Hepatocyte (in vitro differentiated cells): ENCODE measurements at regions not wholly inside any gene's neighbourhood (a gene's known extent, or its start where the extent isn't known, plus 50 kb on each side); places are given as distances from the start of the nearest gene placed in this dataset.
A peak's percentile ranks its signal among the peaks of the same experiment; 100 is the strongest.

Experiments
- DNase-seq: peaks from one replicate; pipeline ENCODE4 v3.0.0-alpha.2; 2016; ENCODE audit warnings: low spot score
- H2AFZ ChIP-seq: fragments of 200-600 bp; sonication (generic); 2 replicates; pipeline ENCODE4 v1.6.0; 2016; ENCODE audit warnings: antibody characterized with exemption, mild to moderate bottlenecking
- H3K27ac ChIP-seq: fragments of 200-600 bp; sonication (generic); 2 replicates; pipeline ENCODE4 v1.5.1; 2016; ENCODE audit warnings: mild to moderate bottlenecking
- H3K27me3 ChIP-seq: fragments of 200-600 bp; sonication (generic); 2 replicates; pipeline ENCODE4 v1.6.1; 2016
- H3K36me3 ChIP-seq: fragments of 200-600 bp; sonication (generic); replicated peaks from 2 replicates; pipeline ENCODE4 v1.5.1; 2016; ENCODE audit warnings: low read depth; ENCODE audit not compliant: insufficient read depth
- H3K4me1 ChIP-seq: fragments of 200-600 bp; sonication (generic); 2 replicates; pipeline ENCODE4 v1.5.1; 2016; ENCODE audit warnings: mild to moderate bottlenecking, moderate library complexity; ENCODE audit not compliant: insufficient read depth
- H3K4me2 ChIP-seq: fragments of 200-600 bp; sonication (generic); 2 replicates; pipeline ENCODE4 v1.6.0; 2016
- H3K4me3 ChIP-seq: fragments of 200-600 bp; sonication (generic); 2 replicates; pipeline ENCODE4 v1.5.1; 2016; ENCODE audit warnings: mild to moderate bottlenecking
- H3K79me2 ChIP-seq: fragments of 200-600 bp; sonication (generic); 2 replicates; pipeline ENCODE4 v1.6.0; 2017; ENCODE audit warnings: mild to moderate bottlenecking
- H3K9me2 ChIP-seq: fragments of 200-600 bp; sonication (generic); replicated peaks from 2 replicates; pipeline ENCODE4 v1.6.0; 2017; ENCODE audit warnings: mild to moderate bottlenecking; ENCODE audit not compliant: insufficient read depth
- H3K9me3 ChIP-seq: fragments of 200-600 bp; sonication (generic); 2 replicates; pipeline ENCODE4 v1.5.1; 2016; ENCODE audit warnings: low read depth, mild to moderate bottlenecking
- H4K20me1 ChIP-seq: fragments of 200-600 bp; sonication (generic); 2 replicates; pipeline ENCODE4 v1.6.0; 2016; ENCODE audit warnings: mild to moderate bottlenecking; ENCODE audit not compliant: insufficient read depth, poor library complexity, severe bottlenecking
- EZH2 ChIP-seq: fragments of 200-600 bp; sonication (generic); IDR thresholded peaks from 2 replicates; pipeline ENCODE4 v1.6.1; 2016; ENCODE audit warnings: antibody characterized with exemption, mild to moderate bottlenecking, borderline replicate concordance
- EZH2phosphoT487 ChIP-seq: fragments of 200-600 bp; sonication (generic); IDR thresholded peaks from one replicate; pipeline ENCODE4 v1.6.1; 2018; ENCODE audit warnings: antibody characterized with exemption, mild to moderate bottlenecking, low read depth, moderate library complexity; ENCODE audit not compliant: unreplicated experiment, severe bottlenecking
- WGBS: methylation state at CpG from one replicate; pipeline ENCODE4 v1.1.6; 2016; ENCODE audit warnings: low lambda C conversion rate; ENCODE audit errors: missing lambda C conversion rate; 5-methylcytosine and 5-hydroxymethylcytosine counted together
- TF ChIP-seq, protein P1 (sequence below): fragments of 200-600 bp; sonication (generic); IDR thresholded peaks from 2 replicates; pipeline ENCODE4 v1.5.1; 2016; ENCODE audit warnings: antibody characterized with exemption, mild to moderate bottlenecking; ENCODE audit not compliant: poor library complexity

- H3K79me2 ChIP-seq, result no peaks in the 10 kb centered on the region
- no peaks in the 10 kb centered on the region for H3K9me3 ChIP-seq
- WGBS, result 75% methylated on average over 4 of the region's 4 CpGs
- TF ChIP-seq, protein P1, sequence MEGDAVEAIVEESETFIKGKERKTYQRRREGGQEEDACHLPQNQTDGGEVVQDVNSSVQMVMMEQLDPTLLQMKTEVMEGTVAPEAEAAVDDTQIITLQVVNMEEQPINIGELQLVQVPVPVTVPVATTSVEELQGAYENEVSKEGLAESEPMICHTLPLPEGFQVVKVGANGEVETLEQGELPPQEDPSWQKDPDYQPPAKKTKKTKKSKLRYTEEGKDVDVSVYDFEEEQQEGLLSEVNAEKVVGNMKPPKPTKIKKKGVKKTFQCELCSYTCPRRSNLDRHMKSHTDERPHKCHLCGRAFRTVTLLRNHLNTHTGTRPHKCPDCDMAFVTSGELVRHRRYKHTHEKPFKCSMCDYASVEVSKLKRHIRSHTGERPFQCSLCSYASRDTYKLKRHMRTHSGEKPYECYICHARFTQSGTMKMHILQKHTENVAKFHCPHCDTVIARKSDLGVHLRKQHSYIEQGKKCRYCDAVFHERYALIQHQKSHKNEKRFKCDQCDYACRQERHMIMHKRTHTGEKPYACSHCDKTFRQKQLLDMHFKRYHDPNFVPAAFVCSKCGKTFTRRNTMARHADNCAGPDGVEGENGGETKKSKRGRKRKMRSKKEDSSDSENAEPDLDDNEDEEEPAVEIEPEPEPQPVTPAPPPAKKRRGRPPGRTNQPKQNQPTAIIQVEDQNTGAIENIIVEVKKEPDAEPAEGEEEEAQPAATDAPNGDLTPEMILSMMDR, result no peak
- TF ChIP-seq EZH2 (no peak), EZH2phosphoT487 (no peak)
- no peak overlapping the region for H3K4me3 ChIP-seq
- H3K4me1 ChIP-seq, result peaks cover 8% of the 10 kb centered on the region
- H3K4me2 ChIP-seq, result no peak overlapping the region
- no peaks in the 10 kb centered on the region for H4K20me1 ChIP-seq
- peak overlapping the region; percentile 39 for H3K27ac ChIP-seq
- no peaks in the 10 kb centered on the region for H3K9me2 ChIP-seq
- no peak overlapping the region for H2AFZ ChIP-seq
- H3K27me3 ChIP-seq, result no peaks in the 10 kb centered on the region
- no peaks in the 10 kb centered on the region for H3K36me3 ChIP-seq
- DNase-seq, result no peak
Observed at GRCh38 chr11:116397602-116398084, 375.1 kb downstream of the BUD13 start.

GRCh38 chr11:116396331-116396730 is 376.5 kb downstream of the BUD13 start:
- Histone ChIP-seq H3K27ac (peak overlapping the region; percentile 55), H3K4me1 (peaks cover 8% of the 10 kb centered on the region), H3K4me3 (no peak overlapping the region), H3K36me3 (no peaks in the 10 kb centered on the region), H3K27me3 (no peaks in the 10 kb centered on the region), H3K9me3 (no peaks in the 10 kb centered on the region), H3K79me2 (no peaks in the 10 kb centered on the region), H2AFZ (no peak overlapping the region), H4K20me1 (no peaks in the 10 kb centered on the region), H3K4me2 (no peak overlapping the region), H3K9me2 (no peaks in the 10 kb centered on the region)
- TF ChIP-seq, protein P1, result no peak
- TF ChIP-seq EZH2, result no peak
- TF ChIP-seq EZH2phosphoT487, result no peak
- DNase-seq, result peak; percentile 42
- 37% methylated on average over 2 of the region's 2 CpGs for WGBS

DNA sequence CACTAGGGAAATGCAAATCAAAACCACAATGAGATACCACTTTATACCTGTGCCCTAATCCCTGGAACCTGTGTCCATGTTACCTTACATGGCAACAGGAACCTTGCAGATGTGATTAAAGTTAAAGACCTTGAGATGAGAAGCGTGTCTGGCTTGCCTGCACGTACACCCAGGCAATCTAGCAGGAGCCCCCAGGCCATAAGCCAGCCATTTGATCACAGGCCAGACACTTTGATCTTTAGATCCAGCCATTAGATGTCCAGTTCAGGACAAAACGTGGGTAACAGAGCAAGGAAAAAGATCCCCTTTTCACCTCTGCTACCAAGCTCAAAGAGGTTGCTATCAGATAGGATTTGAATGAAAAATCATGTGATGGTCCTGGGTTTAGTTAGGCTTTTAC is 378.8 kb downstream of the BUD13 start:
- H3K36me3 ChIP-seq, result no peaks in the 10 kb centered on the region
- 67% methylated on average over 3 of the region's 3 CpGs for WGBS
- H3K4me3 ChIP-seq, result no peak overlapping the region
- no peak overlapping the region for H3K27ac ChIP-seq
- H3K27me3 ChIP-seq, result no peaks in the 10 kb centered on the region
- H2AFZ ChIP-seq, result no peak overlapping the region
- no peaks in the 10 kb centered on the region for H3K79me2 ChIP-seq
- no peak for DNase-seq
- H3K4me1 ChIP-seq, result peaks cover 8% of the 10 kb centered on the region
- TF ChIP-seq, protein P1, result no peak
- no peak for TF ChIP-seq EZH2
- no peak for TF ChIP-seq EZH2phosphoT487
- no peaks in the 10 kb centered on the region for H4K20me1 ChIP-seq
- no peak overlapping the region for H3K4me2 ChIP-seq
- H3K9me2 ChIP-seq, result no peaks in the 10 kb centered on the region
- H3K9me3 ChIP-seq, result no peaks in the 10 kb centered on the region

GRCh38 chr11:116390963-116391362 is 381.8 kb downstream of the BUD13 start:
- H3K27me3 ChIP-seq, result no peaks in the 10 kb centered on the region
- no peak for DNase-seq
- H3K9me2 ChIP-seq, result no peaks in the 10 kb centered on the region
- TF ChIP-seq EZH2 (no peak), EZH2phosphoT487 (no peak)
- TF ChIP-seq, protein P1, result no peak
- H3K4me1 ChIP-seq, result peaks cover 1% of the 10 kb centered on the region
- H3K36me3 ChIP-seq, result no peaks in the 10 kb centered on the region
- no peak overlapping the region for H3K4me2 ChIP-seq
- no peaks in the 10 kb centered on the region for H3K9me3 ChIP-seq
- WGBS, result 74% methylated on average over 3 of the region's 3 CpGs
- no peak overlapping the region for H3K27ac ChIP-seq
- no peaks in the 10 kb centered on the region for H4K20me1 ChIP-seq
- H3K4me3 ChIP-seq, result no peak overlapping the region
- no peaks in the 10 kb centered on the region for H3K79me2 ChIP-seq
- H2AFZ ChIP-seq, result no peak overlapping the region
